ENCODE measurements at regions not wholly inside any gene's neighbourhood (a gene's known extent, or its start where the extent isn't known, plus 50 kb on each side); places are given as distances from the start of the nearest gene placed in this dataset.

DNA sequence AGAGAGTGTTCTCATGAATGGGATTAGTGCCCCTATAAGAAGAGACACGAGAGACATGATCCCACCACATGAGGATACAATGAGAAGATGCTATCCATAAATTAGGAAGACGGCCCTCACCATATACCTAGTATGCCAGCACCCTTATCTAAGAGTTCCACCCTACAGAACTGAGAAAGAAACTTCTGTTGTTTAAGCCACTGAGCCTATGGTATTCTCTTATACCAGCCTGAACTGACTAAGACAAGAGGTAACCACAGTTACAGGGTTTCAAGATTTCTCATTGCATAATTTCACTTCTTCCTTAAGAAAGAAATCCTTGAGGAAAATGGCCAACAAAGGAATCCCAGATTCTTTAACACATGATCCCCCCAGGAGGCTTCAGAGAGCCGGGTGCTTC, 412.4 kb downstream of the NTRK2 start:
- H3K36me3 ChIP-seq (ENCODE audit: control insufficient read depth in 4 of 4, insufficient read depth in 3 of 4, low read depth in 1 of 4, low read length in 3 of 4), result no peaks in the 10 kb centered on the region
- 68% methylated on average over 3 of the region's 3 CpGs for WGBS
- no peaks in the 10 kb centered on the region for H3K9me3 ChIP-seq (ENCODE audit: control insufficient read depth in 4 of 4, low read length in 3 of 4)
- no peak overlapping the region for H3K9ac ChIP-seq (ENCODE audit: low read depth in 1 of 2, low read length in 2 of 2)
- no peak overlapping the region for H3K4me3 ChIP-seq (ENCODE audit: low read depth in 1 of 3, low read length in 3 of 3)
- DNase-seq (ENCODE audit: low spot score), result no peak
- H3K27me3 ChIP-seq (ENCODE audit: control insufficient read depth in 4 of 4, insufficient read depth in 4 of 4, low read length in 3 of 4), result no peaks in the 10 kb centered on the region
- H3K27ac ChIP-seq (ENCODE audit: low read depth in 1 of 2, low read length in 2 of 2), result no peak overlapping the region
- TF ChIP-seq SP1 (IDR thresholded peaks at IDR 0.05) (no peak), NR2F2 (IDR thresholded peaks at IDR 0.05) (no peak), JUND (IDR thresholded peaks at IDR 0.05) (no peak), RXRA (IDR thresholded peaks at IDR 0.05) (no peak), HNF4A (conservative IDR thresholded peaks at IDR 0.05) (no peak)
- TF ChIP-seq, protein P1, sequence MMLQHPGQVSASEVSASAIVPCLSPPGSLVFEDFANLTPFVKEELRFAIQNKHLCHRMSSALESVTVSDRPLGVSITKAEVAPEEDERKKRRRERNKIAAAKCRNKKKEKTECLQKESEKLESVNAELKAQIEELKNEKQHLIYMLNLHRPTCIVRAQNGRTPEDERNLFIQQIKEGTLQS (IDR thresholded peaks at IDR 0.05), result no peak
- TF ChIP-seq, protein P2, sequence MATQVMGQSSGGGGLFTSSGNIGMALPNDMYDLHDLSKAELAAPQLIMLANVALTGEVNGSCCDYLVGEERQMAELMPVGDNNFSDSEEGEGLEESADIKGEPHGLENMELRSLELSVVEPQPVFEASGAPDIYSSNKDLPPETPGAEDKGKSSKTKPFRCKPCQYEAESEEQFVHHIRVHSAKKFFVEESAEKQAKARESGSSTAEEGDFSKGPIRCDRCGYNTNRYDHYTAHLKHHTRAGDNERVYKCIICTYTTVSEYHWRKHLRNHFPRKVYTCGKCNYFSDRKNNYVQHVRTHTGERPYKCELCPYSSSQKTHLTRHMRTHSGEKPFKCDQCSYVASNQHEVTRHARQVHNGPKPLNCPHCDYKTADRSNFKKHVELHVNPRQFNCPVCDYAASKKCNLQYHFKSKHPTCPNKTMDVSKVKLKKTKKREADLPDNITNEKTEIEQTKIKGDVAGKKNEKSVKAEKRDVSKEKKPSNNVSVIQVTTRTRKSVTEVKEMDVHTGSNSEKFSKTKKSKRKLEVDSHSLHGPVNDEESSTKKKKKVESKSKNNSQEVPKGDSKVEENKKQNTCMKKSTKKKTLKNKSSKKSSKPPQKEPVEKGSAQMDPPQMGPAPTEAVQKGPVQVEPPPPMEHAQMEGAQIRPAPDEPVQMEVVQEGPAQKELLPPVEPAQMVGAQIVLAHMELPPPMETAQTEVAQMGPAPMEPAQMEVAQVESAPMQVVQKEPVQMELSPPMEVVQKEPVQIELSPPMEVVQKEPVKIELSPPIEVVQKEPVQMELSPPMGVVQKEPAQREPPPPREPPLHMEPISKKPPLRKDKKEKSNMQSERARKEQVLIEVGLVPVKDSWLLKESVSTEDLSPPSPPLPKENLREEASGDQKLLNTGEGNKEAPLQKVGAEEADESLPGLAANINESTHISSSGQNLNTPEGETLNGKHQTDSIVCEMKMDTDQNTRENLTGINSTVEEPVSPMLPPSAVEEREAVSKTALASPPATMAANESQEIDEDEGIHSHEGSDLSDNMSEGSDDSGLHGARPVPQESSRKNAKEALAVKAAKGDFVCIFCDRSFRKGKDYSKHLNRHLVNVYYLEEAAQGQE (IDR thresholded peaks at IDR 0.05), result no peak
- no peaks in the 10 kb centered on the region for H3K4me1 ChIP-seq (ENCODE audit: control insufficient read depth in 4 of 4, insufficient read depth in 4 of 4, low read length in 3 of 4)

DNA sequence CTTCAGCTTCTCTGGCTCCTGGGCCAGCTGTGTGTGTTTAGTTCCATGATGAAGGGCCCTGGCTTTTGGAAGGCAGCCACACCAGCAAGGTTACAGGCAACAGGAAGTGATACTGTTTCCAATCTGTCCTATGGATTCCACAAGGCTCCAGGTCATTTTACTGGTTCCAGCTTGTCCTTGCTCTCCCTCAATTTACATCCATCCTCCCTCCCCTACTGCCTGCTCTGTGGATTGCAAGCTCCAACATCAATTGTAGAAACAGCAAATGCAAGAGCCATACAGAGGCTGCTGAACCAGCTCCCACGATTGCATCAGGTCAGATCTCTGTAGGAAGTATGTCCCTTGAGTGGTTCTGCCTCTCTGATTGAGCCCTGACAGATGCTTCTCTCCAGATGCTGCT, 409.8 kb downstream of the NTRK2 start:
- Histone ChIP-seq H3K27me3 (ENCODE audit: control insufficient read depth in 4 of 4, insufficient read depth in 4 of 4, low read length in 3 of 4) (no peaks in the 10 kb centered on the region), H3K4me1 (ENCODE audit: control insufficient read depth in 4 of 4, insufficient read depth in 4 of 4, low read length in 3 of 4) (no peaks in the 10 kb centered on the region), H3K27ac (ENCODE audit: low read depth in 1 of 2, low read length in 2 of 2) (no peak overlapping the region), H3K4me3 (ENCODE audit: low read depth in 1 of 3, low read length in 3 of 3) (no peak overlapping the region), H3K9ac (ENCODE audit: low read depth in 1 of 2, low read length in 2 of 2) (no peak overlapping the region), H3K36me3 (ENCODE audit: control insufficient read depth in 4 of 4, insufficient read depth in 3 of 4, low read depth in 1 of 4, low read length in 3 of 4) (no peaks in the 10 kb centered on the region), H3K9me3 (ENCODE audit: control insufficient read depth in 4 of 4, low read length in 3 of 4) (no peaks in the 10 kb centered on the region)
- WGBS, result 53% methylated on average over 1 of the region's 1 CpG
- TF ChIP-seq RAD21 (IDR thresholded peaks at IDR 0.05), result no peak
- no peak for TF ChIP-seq NR2F2 (IDR thresholded peaks at IDR 0.05)
- TF ChIP-seq RXRA (IDR thresholded peaks at IDR 0.05), result no peak
- TF ChIP-seq, protein P3, sequence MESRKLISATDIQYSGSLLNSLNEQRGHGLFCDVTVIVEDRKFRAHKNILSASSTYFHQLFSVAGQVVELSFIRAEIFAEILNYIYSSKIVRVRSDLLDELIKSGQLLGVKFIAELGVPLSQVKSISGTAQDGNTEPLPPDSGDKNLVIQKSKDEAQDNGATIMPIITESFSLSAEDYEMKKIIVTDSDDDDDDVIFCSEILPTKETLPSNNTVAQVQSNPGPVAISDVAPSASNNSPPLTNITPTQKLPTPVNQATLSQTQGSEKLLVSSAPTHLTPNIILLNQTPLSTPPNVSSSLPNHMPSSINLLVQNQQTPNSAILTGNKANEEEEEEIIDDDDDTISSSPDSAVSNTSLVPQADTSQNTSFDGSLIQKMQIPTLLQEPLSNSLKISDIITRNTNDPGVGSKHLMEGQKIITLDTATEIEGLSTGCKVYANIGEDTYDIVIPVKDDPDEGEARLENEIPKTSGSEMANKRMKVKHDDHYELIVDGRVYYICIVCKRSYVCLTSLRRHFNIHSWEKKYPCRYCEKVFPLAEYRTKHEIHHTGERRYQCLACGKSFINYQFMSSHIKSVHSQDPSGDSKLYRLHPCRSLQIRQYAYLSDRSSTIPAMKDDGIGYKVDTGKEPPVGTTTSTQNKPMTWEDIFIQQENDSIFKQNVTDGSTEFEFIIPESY (IDR thresholded peaks at IDR 0.05), result no peak
- DNase-seq (ENCODE audit: low spot score), result no peak

DNA sequence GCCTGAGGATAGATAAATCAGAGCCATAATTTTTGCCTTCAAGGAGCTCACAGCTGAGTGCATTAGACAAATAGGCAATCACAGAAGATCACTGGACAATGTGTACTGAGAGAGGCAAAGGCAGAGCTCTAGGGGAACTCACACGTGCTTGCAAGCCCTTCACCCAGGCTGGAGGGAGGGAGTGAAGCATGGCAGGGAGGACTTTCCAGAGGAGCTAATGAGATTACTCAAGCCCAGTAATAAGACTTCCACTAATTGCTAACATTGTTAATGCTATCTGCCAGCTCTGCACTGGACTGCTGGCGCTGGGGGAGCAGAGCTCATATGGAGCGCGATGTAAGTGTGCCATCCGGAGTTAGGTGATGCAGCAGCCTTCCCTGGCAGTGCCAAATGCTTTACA, 408.4 kb downstream of the NTRK2 start:
- no peak overlapping the region for H3K9ac ChIP-seq (ENCODE audit: low read depth in 1 of 2, low read length in 2 of 2)
- DNase-seq (ENCODE audit: low spot score), result no peak
- 77% methylated on average over 5 of the region's 5 CpGs for WGBS
- TF ChIP-seq SP1 (IDR thresholded peaks at IDR 0.05) (no peak), EGR1 (IDR thresholded peaks at IDR 0.05; ENCODE audit: low read depth in 2 of 2) (no peak), GABPA (IDR thresholded peaks at IDR 0.05 in 1 of 2, conservative IDR thresholded peaks at IDR 0.05 in 1 of 2) (no peak), HNF4A (conservative IDR thresholded peaks at IDR 0.05) (no peak), NR2F2 (IDR thresholded peaks at IDR 0.05) (no peak)
- TF ChIP-seq, protein P1 (IDR thresholded peaks at IDR 0.05), result no peak
- TF ChIP-seq, protein P3 (IDR thresholded peaks at IDR 0.05), result no peak
- TF ChIP-seq, protein P2 (IDR thresholded peaks at IDR 0.05), result no peak
- TF ChIP-seq, protein P4, sequence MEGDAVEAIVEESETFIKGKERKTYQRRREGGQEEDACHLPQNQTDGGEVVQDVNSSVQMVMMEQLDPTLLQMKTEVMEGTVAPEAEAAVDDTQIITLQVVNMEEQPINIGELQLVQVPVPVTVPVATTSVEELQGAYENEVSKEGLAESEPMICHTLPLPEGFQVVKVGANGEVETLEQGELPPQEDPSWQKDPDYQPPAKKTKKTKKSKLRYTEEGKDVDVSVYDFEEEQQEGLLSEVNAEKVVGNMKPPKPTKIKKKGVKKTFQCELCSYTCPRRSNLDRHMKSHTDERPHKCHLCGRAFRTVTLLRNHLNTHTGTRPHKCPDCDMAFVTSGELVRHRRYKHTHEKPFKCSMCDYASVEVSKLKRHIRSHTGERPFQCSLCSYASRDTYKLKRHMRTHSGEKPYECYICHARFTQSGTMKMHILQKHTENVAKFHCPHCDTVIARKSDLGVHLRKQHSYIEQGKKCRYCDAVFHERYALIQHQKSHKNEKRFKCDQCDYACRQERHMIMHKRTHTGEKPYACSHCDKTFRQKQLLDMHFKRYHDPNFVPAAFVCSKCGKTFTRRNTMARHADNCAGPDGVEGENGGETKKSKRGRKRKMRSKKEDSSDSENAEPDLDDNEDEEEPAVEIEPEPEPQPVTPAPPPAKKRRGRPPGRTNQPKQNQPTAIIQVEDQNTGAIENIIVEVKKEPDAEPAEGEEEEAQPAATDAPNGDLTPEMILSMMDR (IDR thresholded peaks at IDR 0.05; ENCODE audit: low read depth, low read length, missing input control), result no peak

More for the DNA sequence above, 408.4 kb downstream of the NTRK2 start:
- Histone ChIP-seq H3K4me1 (ENCODE audit: control insufficient read depth in 4 of 4, insufficient read depth in 4 of 4, low read length in 3 of 4) (no peaks in the 10 kb centered on the region), H3K36me3 (ENCODE audit: control insufficient read depth in 4 of 4, insufficient read depth in 3 of 4, low read depth in 1 of 4, low read length in 3 of 4) (no peaks in the 10 kb centered on the region), H3K9me3 (ENCODE audit: control insufficient read depth in 4 of 4, low read length in 3 of 4) (no peaks in the 10 kb centered on the region), H3K27ac (ENCODE audit: low read depth in 1 of 2, low read length in 2 of 2) (no peak overlapping the region), H3K4me3 (ENCODE audit: low read depth in 1 of 3, low read length in 3 of 3) (no peak overlapping the region), H3K27me3 (ENCODE audit: control insufficient read depth in 4 of 4, insufficient read depth in 4 of 4, low read length in 3 of 4) (no peaks in the 10 kb centered on the region)
